ENCODE measurements at regions not wholly inside any gene's neighbourhood (a gene's known extent, or its start where the extent isn't known, plus 50 kb on each side); places are given as distances from the start of the nearest gene placed in this dataset.
A peak's percentile ranks its signal among the peaks of the same experiment; 100 is the strongest.

DNA sequence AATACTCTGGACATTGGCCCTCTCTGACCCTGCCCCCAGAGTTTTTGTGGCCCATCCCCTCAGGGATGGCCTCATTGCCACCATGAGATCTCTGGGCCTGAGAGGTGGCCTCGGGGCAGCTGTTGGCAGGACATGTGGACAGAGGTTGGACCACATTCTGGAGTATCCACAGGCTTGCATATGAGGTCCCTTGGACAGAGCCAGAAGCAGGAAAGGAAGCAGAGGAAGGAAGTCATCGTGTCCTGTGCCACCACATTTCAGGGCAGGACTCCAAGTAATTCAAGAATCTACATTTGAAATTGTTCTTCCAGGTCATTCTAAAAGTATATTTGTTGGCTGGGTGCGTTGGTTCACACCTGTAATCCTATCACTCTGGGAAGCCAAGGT is 95.9 kb upstream of the PPP2R5A start:
- Histone ChIP-seq H3K27ac (peak overlapping the region in 1 of 2 donors; percentile 7), H3K4me3 (no peak overlapping the region)
- no peak for TF ChIP-seq CTCF (IDR thresholded peaks at IDR 0.05)
- DNase-seq (ENCODE audit: low spot score), result no peak

- H3K27ac ChIP-seq, result no peak overlapping the region
- TF ChIP-seq CTCF (IDR thresholded peaks at IDR 0.05), result no peak
- no peak overlapping the region for H3K4me3 ChIP-seq
- no peak for DNase-seq (ENCODE audit: low spot score)
Observed at GRCh38 chr1:212190169-212190568, 95.0 kb upstream of the PPP2R5A start.

GRCh38 chr1:212192261-212192998 is 92.8 kb upstream of the PPP2R5A start:
- Histone ChIP-seq H3K27ac (no peak overlapping the region), H3K4me3 (no peak overlapping the region)
- DNase-seq (ENCODE audit: low spot score), result no peak
- TF ChIP-seq CTCF (IDR thresholded peaks at IDR 0.05), result no peak

DNA sequence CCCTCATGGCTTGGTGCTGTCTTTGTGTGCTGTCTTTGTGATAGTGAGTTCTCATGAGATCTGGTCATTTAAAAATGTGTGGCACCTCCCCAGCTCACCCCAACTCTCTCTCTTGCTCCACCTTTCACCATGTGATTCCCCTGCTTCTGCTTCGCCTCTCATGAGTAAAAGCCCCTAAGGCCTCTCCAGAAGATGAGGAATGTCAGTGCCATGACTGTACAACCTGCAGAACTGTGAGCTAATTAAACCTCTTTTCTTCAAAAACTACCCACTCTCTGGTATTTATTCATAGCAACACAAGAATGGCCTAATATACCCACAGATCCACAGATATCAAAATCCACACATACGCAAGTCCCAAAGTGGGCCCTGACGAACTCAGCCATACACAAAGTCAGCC is 88.9 kb upstream of the PPP2R5A start:
- no peak for DNase-seq (ENCODE audit: low spot score)
- no peak overlapping the region for H3K27ac ChIP-seq
- no peak for TF ChIP-seq CTCF (IDR thresholded peaks at IDR 0.05)
- no peak overlapping the region for H3K4me3 ChIP-seq

- Histone ChIP-seq H3K4me3 (no peak overlapping the region), H3K27ac (no peak overlapping the region)
- TF ChIP-seq CTCF (IDR thresholded peaks at IDR 0.05), result no peak
- no peak for DNase-seq (ENCODE audit: low spot score)
Observed at GRCh38 chr1:212201461-212201860, 83.7 kb upstream of the PPP2R5A start.

- no peak for TF ChIP-seq CTCF (IDR thresholded peaks at IDR 0.05)
- DNase-seq (ENCODE audit: low spot score), result no peak
- H3K27ac ChIP-seq, result no peak overlapping the region
- H3K4me3 ChIP-seq, result no peak overlapping the region
Observed at GRCh38 chr1:212203630-212204029, 81.6 kb upstream of the PPP2R5A start.

DNA sequence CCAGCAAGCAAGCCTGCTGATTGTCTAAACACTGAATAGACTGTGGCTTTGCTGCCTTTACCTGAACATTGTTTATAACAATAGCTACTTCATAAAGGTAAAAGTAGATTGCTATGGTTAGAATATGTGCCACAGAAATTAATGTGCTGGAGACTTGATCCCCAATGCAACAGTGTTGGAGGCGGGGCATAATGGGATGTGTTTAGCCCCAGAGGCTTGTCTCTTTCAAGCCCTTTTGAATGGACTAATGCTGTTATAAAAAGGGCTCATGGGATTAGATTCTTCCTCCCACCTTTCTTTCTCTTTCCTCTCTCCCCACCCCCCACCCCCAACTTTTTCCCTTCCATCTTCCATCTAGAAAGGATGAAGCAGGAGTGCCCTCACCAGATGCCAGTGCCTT is 80.2 kb upstream of the PPP2R5A start:
- no peak overlapping the region for H3K27ac ChIP-seq
- H3K4me3 ChIP-seq, result no peak overlapping the region
- no peak for DNase-seq (ENCODE audit: low spot score)
- no peak for TF ChIP-seq CTCF (IDR thresholded peaks at IDR 0.05)

All from coronary artery (tissue), 2 donors.